AG09309 (cell line): ENCODE measurements at regions not wholly inside any gene's neighbourhood (a gene's known extent, or its start where the extent isn't known, plus 50 kb on each side); places are given as distances from the start of the nearest gene placed in this dataset.
"Not testable (repeated sequence)": the region's sequence is repeated elsewhere in the genome, so short reads cannot be mapped to it uniquely, and the experiment has no call there.

Experiments used
- DNase-seq: peaks from one replicate; pipeline ENCODE4 v3.0.0-alpha.2; 2010; ENCODE audit warnings: low read depth
- H3K4me3 ChIP-seq: 2 replicates; pipeline ENCODE4 v1.5.1; 2011; ENCODE audit warnings: mild to moderate bottlenecking, low read depth, low read length, moderate library complexity; ENCODE audit not compliant: control insufficient read depth
- TF ChIP-seq, protein P1 (sequence below): IDR thresholded peaks from 2 replicates; pipeline ENCODE4 v1.5.1; 2011; ENCODE audit warnings: mild to moderate bottlenecking, low read depth, low read length, inconsistent platforms; ENCODE audit not compliant: insufficient read depth, control insufficient read depth; ENCODE audit errors: missing control alignments

DNA sequence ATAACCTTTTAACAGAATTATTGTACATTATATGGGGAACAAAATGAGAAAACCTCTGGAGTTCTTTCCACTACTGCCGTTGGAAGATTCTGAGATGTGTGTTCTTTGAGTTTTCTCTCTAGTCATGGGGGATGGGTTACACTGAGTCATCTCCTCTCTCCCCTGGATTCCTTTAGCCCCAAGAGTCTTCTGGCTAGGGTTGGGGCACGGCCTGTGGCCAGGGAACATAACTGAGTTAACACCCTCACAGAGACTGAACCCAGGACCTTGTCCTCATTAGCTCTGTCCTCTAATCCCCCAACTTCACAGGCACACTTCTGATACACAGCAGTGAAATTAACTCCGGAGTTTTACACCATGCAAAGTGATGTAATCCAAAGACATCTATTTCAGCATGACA lies 142.3 kb upstream of the F9 start:
- no peak for DNase-seq
- TF ChIP-seq, protein P1, sequence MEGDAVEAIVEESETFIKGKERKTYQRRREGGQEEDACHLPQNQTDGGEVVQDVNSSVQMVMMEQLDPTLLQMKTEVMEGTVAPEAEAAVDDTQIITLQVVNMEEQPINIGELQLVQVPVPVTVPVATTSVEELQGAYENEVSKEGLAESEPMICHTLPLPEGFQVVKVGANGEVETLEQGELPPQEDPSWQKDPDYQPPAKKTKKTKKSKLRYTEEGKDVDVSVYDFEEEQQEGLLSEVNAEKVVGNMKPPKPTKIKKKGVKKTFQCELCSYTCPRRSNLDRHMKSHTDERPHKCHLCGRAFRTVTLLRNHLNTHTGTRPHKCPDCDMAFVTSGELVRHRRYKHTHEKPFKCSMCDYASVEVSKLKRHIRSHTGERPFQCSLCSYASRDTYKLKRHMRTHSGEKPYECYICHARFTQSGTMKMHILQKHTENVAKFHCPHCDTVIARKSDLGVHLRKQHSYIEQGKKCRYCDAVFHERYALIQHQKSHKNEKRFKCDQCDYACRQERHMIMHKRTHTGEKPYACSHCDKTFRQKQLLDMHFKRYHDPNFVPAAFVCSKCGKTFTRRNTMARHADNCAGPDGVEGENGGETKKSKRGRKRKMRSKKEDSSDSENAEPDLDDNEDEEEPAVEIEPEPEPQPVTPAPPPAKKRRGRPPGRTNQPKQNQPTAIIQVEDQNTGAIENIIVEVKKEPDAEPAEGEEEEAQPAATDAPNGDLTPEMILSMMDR, result no peak
- no peak overlapping the region for H3K4me3 ChIP-seq

- H3K4me3 ChIP-seq, result no peak overlapping the region
- no peak for DNase-seq
- TF ChIP-seq, protein P1, result no peak
Measured at GRCh38 chrX:139382529-139382928, 148.0 kb upstream of the F9 start.

GRCh38 chrX:139376547-139376946 lies 154.0 kb upstream of the F9 start:
- not testable (repeated sequence) for H3K4me3 ChIP-seq, DNase-seq

DNA sequence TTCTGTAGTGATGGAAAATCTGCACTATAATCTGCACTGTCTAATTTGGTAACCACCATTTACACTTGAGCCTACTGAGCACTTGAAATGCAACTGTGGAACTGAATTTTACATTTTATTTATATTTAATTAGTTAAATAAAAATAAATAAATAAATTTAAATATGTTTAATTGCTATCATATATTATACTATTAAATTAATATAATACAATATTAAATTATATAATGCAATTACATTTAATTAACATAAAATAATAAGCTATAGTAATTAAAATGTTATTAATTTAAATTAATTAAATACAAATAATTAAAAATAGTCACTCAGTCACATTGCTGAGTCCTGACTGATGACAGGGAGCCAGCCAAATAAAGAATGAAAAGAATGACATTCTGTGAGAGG lies 170.2 kb upstream of the F9 start:
- TF ChIP-seq, protein P1, result no peak
- no peak for DNase-seq
- no peak overlapping the region for H3K4me3 ChIP-seq

- DNase-seq, result not testable (repeated sequence)
Measured at GRCh38 chrX:139342594-139342991, 187.9 kb upstream of the F9 start.

DNA sequence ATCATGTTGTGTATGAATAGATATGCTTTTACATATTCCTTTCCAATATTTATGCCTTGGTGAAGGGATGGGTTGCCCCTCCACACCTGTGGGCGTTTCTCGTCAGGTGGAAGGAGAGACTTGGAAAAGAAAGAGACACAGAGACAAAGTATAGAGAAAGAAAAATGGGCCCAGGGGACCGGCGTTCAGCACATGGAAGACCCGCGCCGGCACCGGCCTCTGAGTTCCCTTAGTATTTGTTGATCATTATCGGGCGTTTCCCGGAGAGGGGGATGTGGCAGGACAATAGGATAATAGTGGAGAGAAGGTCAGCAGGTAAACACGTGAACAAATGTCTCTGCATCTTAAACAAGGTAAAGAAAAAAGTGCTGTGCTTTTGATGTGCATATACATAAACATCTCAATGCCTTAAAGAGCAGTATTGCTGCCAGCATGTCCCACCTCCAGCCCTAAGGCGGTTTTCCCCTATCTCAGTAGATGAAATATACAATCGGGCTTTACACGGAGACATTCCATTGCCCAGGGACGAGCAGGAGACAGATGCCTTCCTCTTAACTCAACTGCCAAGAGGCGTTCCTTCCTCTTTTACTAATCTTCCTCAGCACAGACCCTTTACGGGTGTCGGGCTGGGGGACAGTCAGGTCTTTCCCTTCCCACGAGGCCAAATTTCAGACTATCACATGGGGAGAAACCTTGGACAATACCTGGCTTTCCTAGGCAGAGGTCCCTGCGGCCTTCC lies 188.5 kb upstream of the F9 start:
- DNase-seq, H3K4me3 ChIP-seq: not testable (repeated sequence)

More at GRCh38 chrX:139342594-139342991, 187.9 kb upstream of the F9 start:
- H3K4me3 ChIP-seq, result not testable (repeated sequence)

- H3K4me3 ChIP-seq, result no peak overlapping the region
Measured at GRCh38 chrX:139332441-139332840, 198.1 kb upstream of the F9 start.

DNA sequence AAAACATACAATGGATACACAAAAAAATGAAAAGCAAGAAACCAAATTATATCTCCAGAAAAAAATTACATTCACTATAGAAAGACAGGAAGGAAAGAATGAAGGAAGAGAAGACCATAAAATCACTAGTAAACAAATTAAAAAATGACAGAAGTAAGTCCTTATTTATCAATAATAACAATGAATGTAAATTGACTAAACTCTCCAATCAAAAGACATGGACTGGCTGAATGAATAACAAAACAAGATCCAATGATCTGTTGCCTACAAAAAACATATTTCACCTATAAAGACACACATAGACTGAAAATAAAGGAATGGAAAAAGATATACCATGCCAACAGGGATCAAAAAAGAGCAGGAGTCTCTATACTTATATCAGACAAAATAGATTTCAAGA lies 203.2 kb upstream of the F9 start:
- no peak overlapping the region for H3K4me3 ChIP-seq
- no peak for DNase-seq
- TF ChIP-seq, protein P1, result no peak

More at GRCh38 chrX:139332441-139332840, 198.1 kb upstream of the F9 start:
- TF ChIP-seq, protein P1, result no peak
- DNase-seq, result no peak

DNA sequence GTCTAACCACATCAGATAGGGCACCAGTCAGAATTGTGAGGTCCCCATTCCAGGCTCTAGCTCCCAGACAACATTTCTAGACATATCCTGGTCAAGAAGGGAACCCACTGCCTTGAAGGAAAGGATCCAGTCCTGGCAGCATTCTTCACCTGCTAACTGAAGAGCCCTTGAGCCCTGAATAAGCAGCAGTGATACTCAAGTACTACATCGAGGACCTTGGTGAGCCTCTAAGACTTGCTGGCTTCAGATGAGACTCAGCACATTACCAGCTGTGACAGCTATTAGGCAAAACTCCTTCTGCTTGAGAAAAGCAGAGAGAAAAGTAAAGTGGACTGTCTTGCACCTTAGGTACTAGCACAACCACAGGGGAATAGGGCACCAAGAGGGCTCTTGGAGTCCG lies 205.8 kb upstream of the F9 start:
- no peak for DNase-seq
- TF ChIP-seq, protein P1, result no peak
- no peak overlapping the region for H3K4me3 ChIP-seq

GRCh38 chrX:139320661-139321354 lies 209.7 kb upstream of the F9 start:
- not testable (repeated sequence) for H3K4me3 ChIP-seq, DNase-seq

DNA sequence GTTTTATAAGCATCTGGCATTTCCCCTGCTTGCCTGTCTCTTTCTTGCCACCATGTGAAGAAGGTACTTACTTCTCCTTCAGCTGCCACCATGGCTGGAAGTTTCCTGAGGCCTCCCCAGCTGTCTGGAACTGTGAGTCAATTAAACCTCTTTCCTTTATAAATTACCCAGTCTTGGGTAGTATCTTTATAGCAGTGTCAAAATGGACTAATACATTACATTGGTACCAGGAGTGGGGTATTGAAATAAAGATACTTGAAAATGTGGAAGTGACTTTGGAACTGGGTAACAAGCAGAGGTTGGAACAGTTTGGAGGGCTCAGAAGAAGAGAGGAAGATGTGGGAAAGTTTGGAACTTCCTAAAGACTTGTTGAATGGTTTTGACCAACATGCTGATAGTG lies 223.9 kb upstream of the F9 start:
- DNase-seq, result not testable (repeated sequence)

More for the DNA sequence above, 223.9 kb upstream of the F9 start:
- not testable (repeated sequence) for H3K4me3 ChIP-seq
